Activated CD8-positive, alpha-beta T cell treated with anti-CD3 and anti-CD28 coated beads for 36 hours (primary cell): ENCODE measurements at regions not wholly inside any gene's neighbourhood (a gene's known extent, or its start where the extent isn't known, plus 50 kb on each side); places are given as distances from the start of the nearest gene placed in this dataset.

Source experiments
- ATAC-seq: fragments of 200-7000 bp; cut with Tn5 transposase; one replicate; pipeline ENCODE4 v1.10.0; 2021; ENCODE audit warnings: mild to moderate bottlenecking, moderate library complexity
- CTCF ChIA-PET: fragments of 350-600 bp; sonication (Branson Sonifier 250); formaldehyde crosslinking; loops from one replicate; lab custom pipeline; 2021; ENCODE audit warnings: antibody characterized with exemption; lab: Charles Lee
- POLR2A ChIA-PET: fragments of 350-600 bp; sonication (Branson Sonifier 250); formaldehyde crosslinking; loops from one replicate; lab custom pipeline; 2021; ENCODE audit warnings: antibody characterized with exemption; lab: Charles Lee
- DNase-seq: peaks from one replicate; pipeline ENCODE4 v3.0.0-alpha.2; 2020
- H3K27ac Mint-ChIP-seq: one replicate; pipeline ENCODE4 v1.8.0; 2021; ENCODE audit warnings: mild to moderate bottlenecking, mixed read lengths
- H3K27me3 Mint-ChIP-seq: one replicate; pipeline ENCODE4 v1.8.0; 2021; ENCODE audit warnings: mixed read lengths
- H3K36me3 Mint-ChIP-seq: one replicate; pipeline ENCODE4 v1.8.0; 2021; ENCODE audit warnings: low read depth, mixed read lengths
- H3K4me1 Mint-ChIP-seq: one replicate; pipeline ENCODE4 v1.8.0; 2021; ENCODE audit warnings: low read depth, mixed read lengths
- H3K4me3 Mint-ChIP-seq: one replicate; pipeline ENCODE4 v1.8.0; 2021; ENCODE audit warnings: mild to moderate bottlenecking, moderate library complexity, mixed read lengths
- H3K9me3 Mint-ChIP-seq: one replicate; pipeline ENCODE4 v1.8.0; 2021; ENCODE audit warnings: mixed read lengths
- intact Hi-C: fragments of 100-400 bp; cut with micrococcal nuclease; formaldehyde crosslinking; loops from one replicate; pipeline ENCODE4 v1.10.0; 2022
- TF ChIP-seq, protein P1 (sequence below): fragments of 200-600 bp; IDR thresholded peaks from one replicate; pipeline ENCODE4 v1.8.0; 2022; ENCODE audit warnings: antibody characterized with exemption, mild to moderate bottlenecking

DNA sequence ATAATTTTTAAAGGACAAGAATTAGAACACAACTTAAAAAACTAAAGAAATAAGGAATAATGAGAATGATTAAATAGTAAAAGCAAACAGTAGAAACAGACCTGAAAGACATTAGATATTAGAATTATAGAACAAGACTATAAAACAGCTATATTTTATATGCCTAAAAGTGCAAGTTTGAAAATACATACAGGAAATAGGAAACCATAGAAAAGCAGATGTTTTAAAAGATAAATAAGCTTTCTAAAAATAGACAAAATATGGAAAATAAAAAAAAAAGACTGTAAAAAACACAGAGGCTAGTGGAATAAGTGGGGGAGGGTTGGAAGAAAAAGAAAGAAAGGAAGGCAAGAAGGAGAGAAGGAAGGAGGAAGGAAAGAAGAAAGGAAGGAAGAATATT, 407.3 kb downstream of the IDS start:
- H3K27ac Mint-ChIP-seq = no peak overlapping the region
- H3K4me1 Mint-ChIP-seq = no peaks in the 10 kb centered on the region
- ChIA-PET CTCF (no interaction called here), POLR2A (no interaction called here)
- TF ChIP-seq, protein P1, sequence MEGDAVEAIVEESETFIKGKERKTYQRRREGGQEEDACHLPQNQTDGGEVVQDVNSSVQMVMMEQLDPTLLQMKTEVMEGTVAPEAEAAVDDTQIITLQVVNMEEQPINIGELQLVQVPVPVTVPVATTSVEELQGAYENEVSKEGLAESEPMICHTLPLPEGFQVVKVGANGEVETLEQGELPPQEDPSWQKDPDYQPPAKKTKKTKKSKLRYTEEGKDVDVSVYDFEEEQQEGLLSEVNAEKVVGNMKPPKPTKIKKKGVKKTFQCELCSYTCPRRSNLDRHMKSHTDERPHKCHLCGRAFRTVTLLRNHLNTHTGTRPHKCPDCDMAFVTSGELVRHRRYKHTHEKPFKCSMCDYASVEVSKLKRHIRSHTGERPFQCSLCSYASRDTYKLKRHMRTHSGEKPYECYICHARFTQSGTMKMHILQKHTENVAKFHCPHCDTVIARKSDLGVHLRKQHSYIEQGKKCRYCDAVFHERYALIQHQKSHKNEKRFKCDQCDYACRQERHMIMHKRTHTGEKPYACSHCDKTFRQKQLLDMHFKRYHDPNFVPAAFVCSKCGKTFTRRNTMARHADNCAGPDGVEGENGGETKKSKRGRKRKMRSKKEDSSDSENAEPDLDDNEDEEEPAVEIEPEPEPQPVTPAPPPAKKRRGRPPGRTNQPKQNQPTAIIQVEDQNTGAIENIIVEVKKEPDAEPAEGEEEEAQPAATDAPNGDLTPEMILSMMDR = no peak
- H3K36me3 Mint-ChIP-seq = no peaks in the 10 kb centered on the region
- H3K27me3 Mint-ChIP-seq = no peaks in the 10 kb centered on the region
- intact Hi-C loops = no loop called here
- H3K9me3 Mint-ChIP-seq = no peaks in the 10 kb centered on the region
- ATAC-seq (no peak), DNase-seq (no peak)
- H3K4me3 Mint-ChIP-seq = no peak overlapping the region

DNA sequence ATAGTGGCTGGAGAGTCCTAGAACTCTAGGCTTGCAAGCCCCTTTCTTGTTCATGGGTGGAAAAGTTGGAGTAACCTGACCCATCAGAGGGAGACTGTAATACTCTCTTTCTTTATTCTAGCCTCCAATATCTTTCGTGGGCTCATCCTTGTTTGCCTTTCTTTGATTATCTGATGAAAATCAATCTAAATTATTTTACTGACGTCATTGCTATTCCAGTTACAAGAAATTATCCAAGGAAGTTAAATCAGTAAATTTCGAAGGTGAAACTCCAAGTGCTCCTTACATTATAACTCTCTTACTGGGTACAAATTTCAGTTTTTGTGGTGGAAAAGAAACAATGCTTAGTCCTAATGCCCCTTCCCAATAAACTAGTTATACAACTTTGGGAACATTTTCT, 412.9 kb downstream of the IDS start:
- Mint-ChIP-seq H3K27ac (no peak overlapping the region), H3K27me3 (no peaks in the 10 kb centered on the region), H3K9me3 (no peaks in the 10 kb centered on the region), H3K36me3 (no peaks in the 10 kb centered on the region), H3K4me1 (no peaks in the 10 kb centered on the region), H3K4me3 (no peak overlapping the region)
- ATAC-seq (no peak), DNase-seq (no peak)
- intact Hi-C loops = no loop called here
- TF ChIP-seq, protein P1 = no peak
- POLR2A ChIA-PET = no interaction called here
- CTCF ChIA-PET = no interaction called here

DNA sequence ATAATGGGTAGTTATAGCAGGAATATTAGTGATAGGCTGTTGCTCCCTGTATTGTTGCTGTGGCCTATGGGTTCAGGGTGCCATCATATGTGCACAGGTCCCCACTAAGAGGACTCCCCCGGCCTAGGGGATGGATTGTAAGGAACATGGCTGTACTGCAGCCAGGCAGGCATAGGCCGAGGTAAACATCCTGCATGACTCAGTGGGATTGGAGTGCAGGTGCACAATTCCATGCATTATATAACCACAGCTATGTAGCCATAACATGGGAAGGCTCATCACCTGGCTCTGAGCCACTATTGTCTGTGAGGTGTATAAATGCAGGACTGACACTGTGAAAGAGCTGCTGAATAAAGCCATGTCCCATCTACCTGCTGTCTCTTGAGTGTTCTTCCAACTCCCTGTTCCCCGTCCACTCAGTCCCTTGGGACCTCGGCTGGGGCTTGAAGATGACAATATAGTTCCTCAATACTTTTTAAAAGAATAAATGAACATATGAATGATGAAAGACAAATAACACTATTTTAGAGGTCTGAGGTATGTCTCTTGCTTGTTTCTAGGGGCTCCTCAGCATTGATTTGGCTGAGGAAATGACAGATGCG, 425.2 kb downstream of the IDS start:
- ChIA-PET POLR2A (no interaction called here), CTCF (no interaction called here)
- Mint-ChIP-seq H3K36me3 (no peaks in the 10 kb centered on the region), H3K27me3 (no peaks in the 10 kb centered on the region), H3K4me1 (no peaks in the 10 kb centered on the region), H3K9me3 (no peaks in the 10 kb centered on the region), H3K27ac (no peak overlapping the region), H3K4me3 (no peak overlapping the region)
- no peak for DNase-seq
- ATAC-seq = no peak
- intact Hi-C loops = no loop called here
- TF ChIP-seq, protein P1 = no peak

DNA sequence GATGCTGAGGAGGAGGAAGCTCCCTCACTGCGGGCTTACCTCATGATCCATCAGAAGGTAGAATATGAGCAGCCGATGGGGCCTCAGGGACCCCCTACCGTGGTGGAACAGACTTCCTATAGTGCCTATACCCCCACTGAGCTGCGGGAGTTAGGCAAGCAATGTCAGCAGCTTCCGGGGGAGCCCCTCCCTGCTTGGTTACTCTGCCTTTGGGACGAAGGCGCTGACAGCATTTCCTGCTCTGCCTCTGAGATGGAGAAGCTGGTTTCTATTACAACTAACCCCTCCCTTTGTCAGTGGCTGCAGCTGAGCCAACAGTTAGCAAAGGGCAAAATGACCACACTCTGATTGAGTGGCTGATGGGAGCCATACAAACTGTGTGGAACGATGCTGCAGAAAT, 430.7 kb downstream of the IDS start:
- no peaks in the 10 kb centered on the region for H3K36me3 Mint-ChIP-seq
- POLR2A ChIA-PET = no interaction called here
- no peaks in the 10 kb centered on the region for H3K27me3 Mint-ChIP-seq
- H3K9me3 Mint-ChIP-seq = no peaks in the 10 kb centered on the region
- intact Hi-C loops = no loop called here
- H3K4me1 Mint-ChIP-seq = peaks cover 4% of the 10 kb centered on the region
- no peak overlapping the region for H3K4me3 Mint-ChIP-seq
- H3K27ac Mint-ChIP-seq = no peak overlapping the region
- peak; percentile 37 for DNase-seq
- CTCF ChIA-PET = no interaction called here
- peak; percentile 71 for ATAC-seq
- TF ChIP-seq, protein P1 = no peak

DNA sequence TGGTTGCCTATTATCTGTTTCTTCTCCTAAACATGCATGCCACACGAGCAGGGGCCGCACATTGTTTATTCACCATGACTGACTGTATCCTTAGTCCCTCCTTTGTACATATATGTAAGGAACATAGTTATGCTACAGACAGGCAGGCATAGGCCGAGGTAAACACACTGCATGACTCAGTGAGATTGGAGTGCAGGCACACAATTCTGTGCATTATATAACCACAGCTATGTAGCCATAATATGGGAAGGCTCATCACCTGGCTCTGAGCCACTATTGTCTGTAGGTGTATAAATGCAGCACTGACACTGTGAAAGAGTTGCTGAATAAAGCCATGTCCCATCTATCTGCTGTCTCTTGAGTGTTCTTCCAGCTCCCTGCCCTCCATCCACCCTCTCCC, 431.6 kb downstream of the IDS start:
- no peak for ATAC-seq
- no peak overlapping the region for H3K4me3 Mint-ChIP-seq
- H3K4me1 Mint-ChIP-seq = peaks cover 4% of the 10 kb centered on the region
- no peaks in the 10 kb centered on the region for H3K36me3 Mint-ChIP-seq
- intact Hi-C loops = no loop called here
- H3K27ac Mint-ChIP-seq = no peak overlapping the region
- DNase-seq = no peak
- no peaks in the 10 kb centered on the region for H3K27me3 Mint-ChIP-seq
- TF ChIP-seq, protein P1 = no peak
- ChIA-PET POLR2A (no interaction called here), CTCF (no interaction called here)
- H3K9me3 Mint-ChIP-seq = no peaks in the 10 kb centered on the region
